ENCODE measurements at regions not wholly inside any gene's neighbourhood (a gene's known extent, or its start where the extent isn't known, plus 50 kb on each side); places are given as distances from the start of the nearest gene placed in this dataset.
A peak's percentile ranks its signal among the peaks of the same experiment; 100 is the strongest.
"Not testable (repeated sequence)": the region's sequence is repeated elsewhere in the genome, so short reads cannot be mapped to it uniquely, and the experiment has no call there.

DNA sequence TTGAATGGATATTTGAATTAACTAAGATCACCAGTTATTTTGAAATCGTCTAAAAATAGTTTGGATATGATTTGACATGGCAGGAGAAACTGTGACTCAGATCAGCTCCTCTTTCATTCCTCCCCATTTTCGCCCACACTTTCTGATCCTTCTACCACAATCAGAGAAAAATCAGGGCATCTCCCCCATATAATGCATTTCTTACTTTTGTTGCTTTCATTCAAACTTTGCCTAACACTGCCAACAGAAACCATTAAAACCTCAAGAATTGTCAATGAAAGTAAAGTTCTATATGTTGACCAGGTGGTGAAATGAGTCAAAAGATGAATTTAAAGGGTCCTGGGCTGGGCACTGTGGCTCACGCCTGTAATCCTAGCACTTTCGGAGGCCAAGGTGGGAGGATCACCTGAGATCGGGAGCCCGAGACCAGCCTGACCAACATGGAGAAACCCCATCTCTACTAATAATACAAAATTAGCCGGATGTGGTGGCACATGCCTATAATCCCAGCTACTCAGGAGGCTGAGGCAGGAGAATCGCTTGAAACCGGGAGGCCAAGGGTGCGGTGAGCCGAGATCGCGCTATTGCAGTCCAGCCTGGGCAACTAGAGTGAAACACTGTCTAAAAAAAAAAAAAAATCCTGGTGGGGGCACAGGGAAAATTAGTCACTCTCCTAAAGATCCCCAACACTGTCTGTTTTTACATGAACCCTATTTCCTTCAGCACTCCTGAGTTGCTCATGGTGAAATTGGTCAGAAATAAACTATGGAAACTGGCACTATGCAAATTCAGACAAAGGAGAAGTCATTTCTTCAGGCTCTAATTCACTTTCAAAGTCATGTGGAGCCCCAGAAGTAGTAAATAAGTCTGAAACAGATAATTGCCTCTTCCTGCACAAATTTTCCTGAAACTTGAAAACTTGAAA is 122.8 kb upstream of the NOCT start:
- DNase-seq = no peak

DNA sequence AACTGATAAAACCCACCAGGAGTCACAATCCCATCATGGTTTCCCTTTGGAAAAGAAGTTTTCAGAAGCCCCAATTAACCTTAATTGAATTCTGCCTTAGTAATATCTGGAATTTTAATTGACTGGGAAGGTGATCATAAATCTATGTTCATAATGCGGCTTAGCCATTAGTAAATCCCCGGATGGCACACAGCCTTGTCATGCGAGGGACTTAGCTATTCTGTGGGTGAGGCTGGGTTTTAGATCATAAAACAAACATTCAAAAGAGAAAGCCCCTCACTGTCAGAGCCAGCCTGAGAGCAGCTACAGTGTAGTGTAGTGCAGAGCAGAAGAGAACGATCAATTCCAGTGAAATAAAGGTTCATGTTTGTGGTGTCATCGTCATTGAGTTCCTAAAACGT is 124.0 kb upstream of the NOCT start:
- DNase-seq = no peak

DNA sequence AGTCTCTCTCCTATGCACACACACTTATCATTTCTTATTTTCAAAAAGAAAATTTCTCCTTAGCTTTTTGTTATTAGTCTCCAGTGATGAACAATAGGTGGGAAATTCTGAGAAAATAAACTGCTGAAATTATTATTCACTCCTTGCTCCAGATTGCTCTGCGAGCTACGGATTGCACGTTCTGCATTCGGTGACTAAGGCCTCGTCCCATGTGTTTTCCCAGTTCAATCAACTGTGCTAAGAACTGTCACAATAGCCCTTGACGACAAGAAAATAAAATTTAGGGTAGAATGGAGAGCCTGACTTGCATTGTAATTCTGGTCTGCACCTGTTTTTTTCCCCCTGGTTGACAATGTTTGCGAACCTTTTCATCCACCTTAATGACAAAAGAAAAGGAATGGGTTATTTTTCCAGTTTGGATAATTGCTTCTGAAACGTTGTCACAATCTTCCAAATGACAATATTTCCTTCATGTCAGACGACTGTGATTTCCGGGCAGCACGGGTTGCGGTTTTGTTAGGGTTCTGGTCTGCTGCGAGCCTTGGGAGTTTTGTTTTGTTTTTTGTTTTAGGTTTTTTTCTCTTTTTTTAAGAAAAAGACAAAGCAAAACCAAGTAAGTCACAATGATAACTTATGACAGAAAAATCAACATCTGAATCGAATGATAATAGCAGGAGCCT is 124.5 kb upstream of the NOCT start:
- no peak for DNase-seq

DNA sequence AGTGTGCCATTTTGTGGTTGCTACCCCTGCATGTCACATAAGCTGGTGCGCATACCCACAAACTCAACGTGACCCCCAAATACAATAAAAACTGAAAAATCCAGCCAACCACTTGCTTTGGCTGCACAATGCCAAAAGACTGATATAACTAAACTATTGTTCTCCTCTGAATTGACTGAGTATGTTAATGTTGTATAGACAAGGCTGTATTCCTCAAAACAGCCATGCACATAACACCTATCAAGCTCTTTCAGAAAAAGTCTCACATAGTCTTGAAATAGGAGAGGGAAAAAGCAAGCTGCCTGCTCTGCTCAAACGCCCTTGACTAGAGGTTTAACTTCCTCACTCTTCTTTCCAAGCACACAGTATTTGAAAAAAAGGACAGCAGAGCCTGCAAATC is 126.4 kb upstream of the NOCT start:
- DNase-seq = no peak

DNA sequence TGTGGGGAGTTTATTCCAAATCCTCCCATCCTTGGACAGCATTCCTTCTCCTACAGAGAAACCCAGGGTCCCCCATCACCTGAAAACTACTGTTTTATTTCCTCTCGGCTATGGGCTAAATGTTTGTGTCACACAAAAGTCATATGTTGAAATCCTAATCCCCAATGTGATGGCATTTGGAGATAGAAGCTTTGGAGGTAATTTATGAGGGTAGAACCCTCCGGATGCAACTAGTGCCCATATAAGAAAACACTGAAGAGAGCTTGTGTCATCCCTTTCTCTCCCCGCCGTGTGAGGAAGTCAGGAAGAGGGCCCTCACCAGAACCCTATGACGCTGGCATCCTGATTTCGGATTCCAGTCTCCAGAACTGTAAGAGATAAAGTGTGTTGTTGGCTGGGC is 127.8 kb upstream of the NOCT start:
- no peak for DNase-seq

DNA sequence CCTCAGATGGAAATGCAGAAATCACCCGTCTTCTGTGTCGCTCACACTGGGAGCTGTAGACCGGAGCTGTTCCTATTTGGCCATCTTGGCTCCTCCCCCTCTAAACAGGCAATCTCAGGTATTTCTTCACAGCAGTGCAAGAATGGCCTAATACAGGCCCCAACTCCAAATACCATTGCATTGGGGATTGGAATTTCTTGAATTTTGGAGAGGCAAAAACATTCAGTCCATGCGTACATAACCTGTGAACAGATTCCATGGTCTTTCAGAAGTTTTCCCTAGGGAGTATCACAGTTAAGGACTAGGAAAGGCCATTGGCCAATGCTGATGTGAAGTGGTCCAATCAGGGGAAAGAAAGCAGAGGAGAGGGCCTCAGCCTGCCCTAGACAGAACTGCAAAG is 128.2 kb upstream of the NOCT start:
- DNase-seq = no peak

DNA sequence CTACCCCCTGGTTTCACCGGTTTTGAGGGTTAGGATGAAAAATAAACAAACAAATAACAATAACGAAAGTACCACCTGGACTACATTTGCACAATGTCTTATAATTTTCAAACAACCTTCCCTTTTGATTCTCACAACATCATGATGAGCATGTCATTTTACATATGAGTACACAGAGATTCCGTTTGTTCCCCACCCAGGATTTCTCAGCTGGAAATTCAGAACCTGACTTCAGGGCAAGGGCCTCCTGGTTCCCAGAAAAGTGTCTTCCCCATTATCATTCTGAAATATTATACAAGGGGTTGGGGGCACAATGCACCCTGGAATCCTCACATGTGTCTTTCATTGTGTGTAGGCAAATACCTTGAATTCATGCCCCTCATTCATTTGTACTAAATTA is 135.8 kb upstream of the NOCT start:
- DNase-seq = no peak

DNA sequence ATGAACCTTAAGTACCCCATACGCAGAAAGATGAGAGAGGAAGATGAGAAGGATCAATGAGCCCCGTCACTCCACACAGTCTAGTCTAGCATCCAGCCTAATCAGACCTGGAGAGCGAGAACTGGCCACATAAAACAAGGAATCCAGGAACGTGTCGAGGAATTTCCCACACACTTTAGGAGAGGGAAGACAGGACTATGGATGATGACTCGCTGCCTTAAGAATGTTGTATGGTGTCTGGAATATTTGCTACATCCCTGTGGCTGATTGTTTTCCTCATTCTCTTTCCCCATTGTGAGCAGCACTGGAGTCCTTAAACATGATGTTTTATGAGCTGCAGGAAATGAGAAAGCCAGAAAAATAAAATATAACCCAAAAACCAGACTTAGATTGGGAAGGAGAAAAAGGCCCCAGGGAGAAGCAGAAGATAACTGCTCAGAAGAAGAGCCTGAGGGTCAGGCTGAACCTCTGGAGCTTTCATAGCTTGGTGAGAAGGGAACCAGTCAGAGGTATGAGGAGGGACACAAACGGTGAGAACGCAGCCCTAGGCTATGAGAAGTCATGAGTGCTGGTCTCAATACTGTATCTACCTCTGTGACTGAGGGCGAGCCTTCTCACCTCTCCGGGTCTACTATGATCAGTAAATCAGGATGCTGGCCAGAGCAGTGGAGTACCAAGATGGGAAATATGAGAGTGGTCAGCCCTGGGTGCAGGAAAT is 139.5 kb upstream of the NOCT start:
- DNase-seq = no peak

DNA sequence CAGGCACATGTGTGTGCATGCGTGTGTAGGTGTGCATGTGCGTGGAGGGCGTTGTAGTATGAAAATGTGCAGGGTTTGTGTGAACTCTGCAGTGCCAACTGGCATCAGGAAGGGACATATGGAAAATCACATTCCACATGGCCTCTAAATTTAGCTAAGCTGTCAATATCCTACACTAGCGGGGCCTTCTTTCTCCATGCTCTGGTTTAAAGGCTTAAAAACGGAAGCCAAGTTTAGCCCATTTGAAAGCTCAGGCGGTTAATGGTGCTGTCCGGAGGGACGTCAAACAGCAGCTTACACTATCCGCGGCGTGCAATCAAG is 144.1 kb upstream of the NOCT start:
- no peak for DNase-seq

DNA sequence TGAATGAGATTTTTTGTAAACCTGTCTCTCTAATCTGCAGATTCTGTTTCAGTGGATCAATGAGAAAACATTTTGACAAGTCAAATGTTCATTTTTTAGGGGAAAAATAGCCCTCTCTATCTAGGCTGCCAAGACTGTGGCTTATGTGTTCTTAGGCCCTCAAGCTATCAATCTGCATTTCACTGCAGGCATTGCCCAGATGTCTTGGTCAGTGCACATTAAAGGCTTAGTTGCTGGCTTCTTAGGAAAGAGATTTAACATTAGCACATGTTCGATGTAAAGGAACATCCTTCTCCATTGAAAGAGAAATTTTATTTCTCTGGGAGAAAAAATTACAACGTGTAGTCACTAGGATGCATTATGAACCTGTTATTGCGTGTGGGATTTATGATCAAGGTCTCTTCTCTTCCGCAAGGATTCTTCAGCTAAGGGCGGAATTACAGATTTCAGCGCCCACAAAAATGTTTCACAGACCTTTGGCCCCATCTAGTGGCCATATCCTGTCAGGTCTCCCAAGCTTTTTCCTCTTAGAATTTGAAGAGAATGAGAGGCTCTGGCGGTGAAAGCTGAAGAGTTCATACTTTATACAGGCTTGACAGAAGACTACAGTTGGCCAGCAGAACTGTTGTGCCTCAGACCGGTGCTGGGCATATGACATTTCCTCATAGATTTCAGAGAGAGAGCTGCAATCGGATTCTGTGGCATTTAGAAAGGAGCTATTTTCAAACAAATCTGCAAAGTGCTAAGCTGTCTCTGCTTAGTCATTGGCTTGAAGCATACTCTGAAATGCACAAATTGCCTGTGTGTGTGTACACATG is 144.6 kb upstream of the NOCT start:
- peak; percentile 82 for DNase-seq

DNA sequence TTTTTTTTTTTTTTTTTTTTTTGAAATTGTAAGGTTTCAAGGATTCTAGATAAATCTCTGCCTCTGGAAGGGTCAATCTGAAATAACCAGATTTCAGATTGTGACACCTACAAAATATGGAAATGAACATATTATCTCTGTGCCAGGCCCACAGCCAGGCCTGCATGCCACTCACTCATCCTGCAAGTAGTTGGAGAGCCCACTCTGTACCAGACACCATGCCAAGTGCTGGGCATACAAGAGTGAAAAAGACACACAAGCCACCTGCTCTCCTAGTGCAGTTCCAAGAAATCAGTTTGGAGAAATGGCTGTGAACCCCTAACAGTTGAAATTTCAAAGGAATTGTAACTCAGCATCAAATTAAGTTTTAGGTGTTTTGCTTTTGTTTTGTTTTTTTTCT is 145.9 kb upstream of the NOCT start:
- no peak for DNase-seq

DNA sequence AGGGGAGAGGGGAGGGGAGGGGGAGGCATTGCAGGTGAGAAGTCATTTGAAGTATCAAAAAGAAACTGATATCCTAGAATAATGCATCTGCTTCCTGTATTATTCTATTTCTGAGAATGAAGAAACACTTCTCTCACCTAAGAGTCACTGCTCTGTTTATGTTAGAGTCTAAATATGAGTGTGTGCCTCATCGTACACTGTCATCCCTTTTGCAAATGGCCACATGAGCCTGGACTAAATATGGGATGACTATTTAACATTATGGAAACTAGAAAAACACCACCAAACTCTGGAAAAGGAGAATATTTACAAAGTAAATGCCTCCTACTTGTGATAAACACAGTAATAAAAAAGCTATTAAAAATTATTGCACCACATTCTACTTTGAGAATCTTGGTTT is 146.4 kb upstream of the NOCT start:
- DNase-seq = no peak

DNA sequence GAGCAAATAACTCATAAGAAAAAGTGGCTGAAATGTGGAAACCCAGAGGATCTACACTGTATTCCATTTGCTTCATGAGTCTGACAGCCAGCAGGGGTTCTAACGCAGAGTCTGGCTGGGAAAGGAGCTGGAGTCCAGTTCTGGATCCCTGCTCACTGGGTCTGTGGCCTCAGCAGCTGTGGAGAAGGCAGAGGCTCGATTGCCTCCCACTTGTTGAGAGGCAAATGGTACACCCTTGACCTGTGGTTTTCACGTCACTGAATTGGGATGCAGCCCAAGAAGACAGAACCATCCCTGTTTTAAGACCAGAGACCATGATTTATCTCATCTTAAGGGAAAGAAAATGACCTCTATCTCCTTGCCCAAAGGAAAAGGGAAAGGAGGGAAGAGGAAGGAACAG is 147.0 kb upstream of the NOCT start:
- DNase-seq = no peak

DNA sequence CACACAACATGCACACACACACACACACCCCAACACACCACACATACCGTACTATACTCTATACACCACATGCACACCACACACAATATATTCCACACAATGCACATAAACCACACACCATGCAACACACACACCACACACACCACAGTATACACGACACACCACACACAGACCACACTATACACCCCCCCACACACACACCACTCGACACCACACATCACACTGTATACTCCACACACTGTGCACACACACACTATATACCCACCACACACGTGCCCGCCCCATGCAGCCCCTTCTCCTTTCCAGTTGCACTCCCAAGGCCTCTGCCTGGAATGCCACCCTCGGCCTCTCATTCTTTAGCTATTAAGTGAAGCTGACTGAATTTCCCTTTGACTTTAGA is 148.2 kb upstream of the NOCT start:
- no peak for DNase-seq

DNA sequence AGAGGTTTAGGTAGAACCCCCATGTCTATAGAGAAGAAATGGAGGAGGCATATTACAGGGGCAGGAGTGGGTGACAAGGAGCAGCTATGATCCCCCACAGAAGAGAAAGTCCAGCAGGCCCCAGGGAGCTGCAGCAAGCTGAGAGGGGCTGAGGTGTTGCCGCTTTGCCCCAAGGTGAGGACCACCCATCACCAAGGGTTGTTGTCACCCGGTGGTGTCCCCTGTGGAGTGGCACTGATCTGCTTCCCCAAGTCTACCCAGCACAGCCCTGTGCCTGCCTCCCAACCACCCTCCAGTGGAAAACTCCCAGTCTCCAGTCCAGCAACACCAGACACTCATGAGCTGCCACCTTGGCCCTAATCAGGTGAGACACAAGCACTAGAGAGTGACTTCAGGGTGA is 149.3 kb upstream of the NOCT start:
- DNase-seq = no peak

DNA sequence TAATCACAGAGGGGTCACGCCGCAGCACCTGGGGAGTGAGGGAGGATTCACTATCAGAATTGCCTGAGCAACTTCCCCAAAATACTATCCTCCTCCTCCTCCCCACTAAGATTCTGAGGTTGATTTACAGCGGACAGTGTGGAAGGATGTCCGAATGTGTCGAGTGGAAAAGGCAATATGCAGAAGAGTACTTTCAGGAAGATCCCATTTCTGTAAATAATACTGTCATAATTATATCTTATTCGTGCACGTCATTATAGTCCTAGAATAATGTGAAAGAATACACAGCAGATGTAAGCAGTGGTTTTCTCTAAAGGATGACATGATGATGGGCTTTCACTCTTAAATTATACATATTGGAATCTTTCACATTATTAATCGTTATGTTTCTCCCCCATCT is 149.8 kb upstream of the NOCT start:
- no peak for DNase-seq

DNA sequence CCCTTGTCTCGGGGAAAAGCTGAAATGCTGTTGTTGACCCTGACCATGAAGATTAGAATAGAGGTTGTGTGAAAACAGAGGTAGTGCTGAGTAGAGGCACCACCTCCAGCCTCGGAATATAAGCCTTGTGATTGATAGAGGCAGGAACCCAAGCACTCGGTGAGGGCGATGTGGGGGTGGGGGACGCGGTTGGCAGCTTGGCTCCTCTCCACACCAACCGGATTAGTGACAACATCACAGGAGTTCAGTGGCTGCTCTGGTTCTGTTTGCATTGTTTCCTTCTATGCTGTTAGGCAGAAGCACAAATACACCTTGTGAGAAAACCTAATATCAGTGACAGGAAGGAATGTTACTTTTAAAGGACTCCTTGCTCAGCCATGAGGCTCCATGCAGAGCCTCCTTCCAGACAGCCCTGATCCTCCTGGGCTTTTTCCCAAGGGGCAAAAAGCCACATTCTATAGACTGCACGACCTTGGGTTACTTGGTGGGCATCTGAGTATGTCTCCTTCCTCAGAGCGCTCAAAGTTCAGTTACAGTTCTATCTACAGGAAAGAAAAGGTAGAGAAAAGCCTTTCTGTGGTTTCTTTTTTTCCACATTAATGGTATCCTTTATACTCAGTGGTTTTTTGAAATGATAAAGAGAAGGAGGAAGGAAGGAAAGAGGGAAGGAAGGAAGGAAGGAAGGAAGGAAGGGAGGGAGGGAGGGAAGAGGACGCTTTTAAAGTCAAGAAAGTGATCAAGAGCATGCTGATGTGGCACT is 150.4 kb upstream of the NOCT start:
- no peak for DNase-seq

DNA sequence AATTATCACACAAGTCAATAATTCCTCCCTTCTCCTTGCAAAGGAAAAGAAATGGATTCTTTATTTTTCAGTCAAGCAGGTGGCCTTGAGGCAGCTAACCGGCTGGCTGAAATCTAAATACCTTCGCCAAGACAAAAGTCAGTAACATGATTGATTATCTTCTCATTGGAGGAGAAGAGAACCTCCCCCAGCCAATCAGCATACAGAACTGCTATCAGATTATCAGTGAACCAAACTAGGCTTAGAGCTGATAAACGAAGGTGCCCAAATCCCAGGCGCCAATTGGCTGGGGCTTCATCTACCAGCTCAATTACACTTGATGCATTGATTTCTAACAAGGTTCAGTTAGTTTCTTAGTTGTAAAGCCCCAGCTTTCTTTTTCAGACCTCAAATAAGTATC is 152.4 kb upstream of the NOCT start:
- DNase-seq = no peak

DNA sequence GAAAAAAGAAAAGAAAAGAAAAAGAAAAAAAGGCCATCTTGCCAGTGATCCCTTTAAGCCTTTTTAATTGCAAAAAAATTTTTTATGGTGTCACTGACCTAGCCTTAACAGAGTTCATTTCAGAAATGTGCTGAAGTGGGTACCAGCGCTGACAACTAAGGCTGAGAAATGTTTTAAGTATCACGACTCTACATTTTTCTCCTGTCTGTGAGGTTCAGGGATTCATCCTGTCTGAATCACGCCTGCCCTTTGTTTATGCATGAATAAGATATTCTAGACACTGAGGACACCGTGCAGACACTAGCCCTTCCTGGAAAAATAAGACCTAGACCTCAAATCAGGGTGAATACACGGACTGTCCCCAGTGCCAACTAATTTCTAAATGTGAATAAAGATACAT is 154.4 kb upstream of the NOCT start:
- DNase-seq = no peak

DNA sequence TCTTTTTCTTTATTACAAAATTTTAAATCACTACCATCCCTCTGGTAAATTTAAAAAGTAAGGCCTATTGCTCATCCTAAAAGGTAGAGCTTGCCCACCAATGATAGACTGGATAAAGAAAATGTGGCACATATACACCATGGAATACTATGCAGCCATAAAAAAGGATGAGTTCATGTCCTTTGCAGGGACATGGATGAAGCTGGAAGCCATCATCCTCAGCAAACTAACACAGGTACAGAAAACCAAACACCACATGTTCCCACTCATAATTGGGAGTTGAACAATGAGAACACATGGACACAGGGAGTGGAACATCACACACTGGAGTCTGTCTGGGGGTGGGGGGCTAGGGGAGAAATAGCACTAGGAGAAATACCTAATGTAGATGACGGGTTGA is 155.2 kb upstream of the NOCT start:
- DNase-seq = not testable (repeated sequence)

DNA sequence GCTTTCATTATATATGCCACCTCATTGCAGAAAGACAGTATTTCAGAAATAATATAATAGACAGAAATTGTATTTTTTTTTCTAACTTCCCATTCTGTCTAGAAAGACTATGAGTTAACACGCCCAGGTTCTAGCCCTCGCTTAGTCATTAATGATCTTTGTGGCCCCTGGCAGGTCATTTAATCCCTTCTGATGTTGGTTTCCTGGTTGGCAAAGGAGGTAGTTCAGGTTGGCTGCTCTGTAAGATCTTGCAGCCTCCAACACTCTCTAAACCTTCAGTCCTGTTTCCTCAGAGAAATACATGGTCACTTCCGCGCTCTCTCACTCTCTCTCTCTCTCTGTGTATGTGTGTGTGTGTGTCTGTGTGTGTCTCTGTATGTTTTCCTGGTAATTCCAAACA is 156.3 kb upstream of the NOCT start:
- no peak for DNase-seq

DNA sequence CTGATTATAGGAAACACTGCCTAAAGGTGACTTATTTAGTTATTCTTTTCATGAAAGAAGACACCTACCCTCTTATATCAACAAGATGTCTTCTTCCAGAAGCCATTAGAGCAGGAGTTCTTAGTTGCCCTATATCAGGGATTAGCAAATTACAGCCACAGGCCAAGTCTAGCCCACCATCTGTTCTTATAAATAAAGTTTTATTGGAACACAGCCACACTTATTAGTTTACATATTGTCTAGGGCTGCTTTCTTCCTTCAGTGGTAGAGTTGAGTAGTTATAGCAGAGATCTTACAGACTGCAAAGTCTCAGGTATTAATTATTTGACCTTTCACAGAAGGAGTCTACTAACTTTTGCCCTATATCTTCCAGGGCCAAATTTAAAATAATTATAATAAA is 157.2 kb upstream of the NOCT start:
- no peak for DNase-seq
